ENCODE measurements at regions not wholly inside any gene's neighbourhood (a gene's known extent, or its start where the extent isn't known, plus 50 kb on each side); places are given as distances from the start of the nearest gene placed in this dataset.

GRCh38 chr21:26782747-26783146, 62.5 kb downstream of the ADAMTS1 start:
- TF ChIP-seq, protein P1, sequence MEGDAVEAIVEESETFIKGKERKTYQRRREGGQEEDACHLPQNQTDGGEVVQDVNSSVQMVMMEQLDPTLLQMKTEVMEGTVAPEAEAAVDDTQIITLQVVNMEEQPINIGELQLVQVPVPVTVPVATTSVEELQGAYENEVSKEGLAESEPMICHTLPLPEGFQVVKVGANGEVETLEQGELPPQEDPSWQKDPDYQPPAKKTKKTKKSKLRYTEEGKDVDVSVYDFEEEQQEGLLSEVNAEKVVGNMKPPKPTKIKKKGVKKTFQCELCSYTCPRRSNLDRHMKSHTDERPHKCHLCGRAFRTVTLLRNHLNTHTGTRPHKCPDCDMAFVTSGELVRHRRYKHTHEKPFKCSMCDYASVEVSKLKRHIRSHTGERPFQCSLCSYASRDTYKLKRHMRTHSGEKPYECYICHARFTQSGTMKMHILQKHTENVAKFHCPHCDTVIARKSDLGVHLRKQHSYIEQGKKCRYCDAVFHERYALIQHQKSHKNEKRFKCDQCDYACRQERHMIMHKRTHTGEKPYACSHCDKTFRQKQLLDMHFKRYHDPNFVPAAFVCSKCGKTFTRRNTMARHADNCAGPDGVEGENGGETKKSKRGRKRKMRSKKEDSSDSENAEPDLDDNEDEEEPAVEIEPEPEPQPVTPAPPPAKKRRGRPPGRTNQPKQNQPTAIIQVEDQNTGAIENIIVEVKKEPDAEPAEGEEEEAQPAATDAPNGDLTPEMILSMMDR (conservative IDR thresholded peaks at IDR 0.05; ENCODE audit: low read depth, low read length), result no peak
- no peak for TF ChIP-seq EZH2phosphoT487 (IDR thresholded peaks at IDR 0.05; ENCODE audit: borderline replicate concordance, low read length)
- TF ChIP-seq EZH2 (IDR thresholded peaks at IDR 0.05; ENCODE audit: low read length, unreplicated experiment), result no peak

Data from PC-3 (cell line).